A549 (cell line): ENCODE measurements at regions not wholly inside any gene's neighbourhood (a gene's known extent, or its start where the extent isn't known, plus 50 kb on each side); places are given as distances from the start of the nearest gene placed in this dataset.

Experiments used
- POLR2AphosphoS2 ChIP-seq: conservative IDR thresholded peaks from 2 replicates; pipeline ENCODE4 v1.6.1; 2012; ENCODE audit warnings: low read length, improper control_type of control experiment, inconsistent platforms
- ZNF302 ChIP-seq: fragments of 250-450 bp; sonication (Bioruptor Pico); IDR thresholded peaks from 2 replicates; pipeline ENCODE4 v1.9.0; 2021; ENCODE audit warnings: inconsistent platforms, mild to moderate bottlenecking, moderate library complexity

- TF ChIP-seq ZNF302 (CRISPR knock-in tag) (no peak), POLR2AphosphoS2 (no peak)
Measured at GRCh38 chr9:90379771-90380170, 262.9 kb downstream of the DIRAS2 start.
